ENCODE measurements at regions not wholly inside any gene's neighbourhood (a gene's known extent, or its start where the extent isn't known, plus 50 kb on each side); places are given as distances from the start of the nearest gene placed in this dataset.

- POLR2A ChIA-PET, result interaction anchor here (0.7 kb wide), 1 partner anchor 15 kb away, joined by 5 read pairs; no protein-coding TSS in a partner anchor
- H3K9me1 ChIP-seq (replicated peaks; ENCODE audit: control insufficient read depth, extremely low read depth, insufficient read depth, low read length), result no peaks in the 10 kb centered on the region
- H3K4me1 ChIP-seq (ENCODE audit: control insufficient read depth, extremely low read depth, insufficient read depth, low read length), result peaks cover 12% of the 10 kb centered on the region
- no peaks in the 10 kb centered on the region for H3K27me3 ChIP-seq (ENCODE audit: control insufficient read depth in 2 of 2, insufficient read depth in 2 of 2, low read length in 2 of 2)
- dilution Hi-C loops (cut with MboI; ENCODE audit: extremely low pct_ligation_motif_present, low sequenced_read_pairs), result no loop called here
- H3K9me3 ChIP-seq (replicated peaks; ENCODE audit: control insufficient read depth, insufficient read depth, low read length), result no peaks in the 10 kb centered on the region
- no TSS peak for BruUV-seq (replicated peaks)
- no peak for TF ChIP-seq MYC (IDR thresholded peaks at IDR 0.05; ENCODE audit: low read depth, low read length)
- TF ChIP-seq MAX (IDR thresholded peaks at IDR 0.05; ENCODE audit: insufficient read depth, insufficient read length), result no peak
- no peak for TF ChIP-seq POLR2A (IDR thresholded peaks at IDR 0.05; ENCODE audit: low read depth, low read length)
- no peak for TF ChIP-seq FOS (IDR thresholded peaks at IDR 0.05; ENCODE audit: borderline replicate concordance, insufficient read depth, low read length)
- TF ChIP-seq, protein P1, sequence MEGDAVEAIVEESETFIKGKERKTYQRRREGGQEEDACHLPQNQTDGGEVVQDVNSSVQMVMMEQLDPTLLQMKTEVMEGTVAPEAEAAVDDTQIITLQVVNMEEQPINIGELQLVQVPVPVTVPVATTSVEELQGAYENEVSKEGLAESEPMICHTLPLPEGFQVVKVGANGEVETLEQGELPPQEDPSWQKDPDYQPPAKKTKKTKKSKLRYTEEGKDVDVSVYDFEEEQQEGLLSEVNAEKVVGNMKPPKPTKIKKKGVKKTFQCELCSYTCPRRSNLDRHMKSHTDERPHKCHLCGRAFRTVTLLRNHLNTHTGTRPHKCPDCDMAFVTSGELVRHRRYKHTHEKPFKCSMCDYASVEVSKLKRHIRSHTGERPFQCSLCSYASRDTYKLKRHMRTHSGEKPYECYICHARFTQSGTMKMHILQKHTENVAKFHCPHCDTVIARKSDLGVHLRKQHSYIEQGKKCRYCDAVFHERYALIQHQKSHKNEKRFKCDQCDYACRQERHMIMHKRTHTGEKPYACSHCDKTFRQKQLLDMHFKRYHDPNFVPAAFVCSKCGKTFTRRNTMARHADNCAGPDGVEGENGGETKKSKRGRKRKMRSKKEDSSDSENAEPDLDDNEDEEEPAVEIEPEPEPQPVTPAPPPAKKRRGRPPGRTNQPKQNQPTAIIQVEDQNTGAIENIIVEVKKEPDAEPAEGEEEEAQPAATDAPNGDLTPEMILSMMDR (IDR thresholded peaks at IDR 0.05; ENCODE audit: extremely low read depth in 1 of 2, insufficient read depth in 1 of 2, low read depth in 1 of 2, low read length in 2 of 2), result no peak
- H3K79me2 ChIP-seq (ENCODE audit: control insufficient read depth, insufficient read depth, low read length), result no peaks in the 10 kb centered on the region
- no peaks in the 10 kb centered on the region for H3K36me3 ChIP-seq (ENCODE audit: control insufficient read depth in 2 of 2, extremely low read depth in 1 of 2, insufficient read depth in 2 of 2, low read length in 2 of 2)
- H2AFZ ChIP-seq (ENCODE audit: low read depth, low read length), result no peak overlapping the region
- H3K4me3 ChIP-seq (replicated peaks in 1 of 3; ENCODE audit: insufficient read depth in 1 of 3, low read depth in 1 of 3, low read length in 3 of 3), result no peak overlapping the region
- FAIRE-seq (no peak), DNase-seq (ENCODE audit: low read depth, low spot score) (no peak)
- H3K27ac ChIP-seq (ENCODE audit: insufficient read depth, low read depth, low read length), result no peak overlapping the region
- intact Hi-C loops (cut with micrococcal nuclease), result no loop called here
- CTCF ChIA-PET, result interaction anchor here (2.7 kb wide), 1 partner anchor 12 kb away, joined by 7 read pairs; no protein-coding TSS in a partner anchor
- no peaks in the 10 kb centered on the region for H4K20me1 ChIP-seq (replicated peaks; ENCODE audit: control insufficient read depth, extremely low read depth, insufficient read depth, low read length)
- H3K9ac ChIP-seq (replicated peaks; ENCODE audit: extremely low read depth, insufficient read depth, low read length), result no peak overlapping the region
- no peak overlapping the region for H3K4me2 ChIP-seq (ENCODE audit: insufficient read depth, low read length)
Measured at GRCh38 chr1:193562121-193562520, 375.7 kb upstream of the B3GALT2 start.

- no TSS peak for BruUV-seq (replicated peaks)
- peak overlapping the region; percentile 22 for H3K27ac ChIP-seq (ENCODE audit: insufficient read depth, low read depth, low read length)
Measured at GRCh38 chr1:193558491-193559028, 372.1 kb upstream of the B3GALT2 start.

More at GRCh38 chr1:193558491-193559028, 372.1 kb upstream of the B3GALT2 start:
- dilution Hi-C loops (cut with MboI; ENCODE audit: extremely low pct_ligation_motif_present, low sequenced_read_pairs), result no loop called here
- no peak for TF ChIP-seq MYC (IDR thresholded peaks at IDR 0.05; ENCODE audit: low read depth, low read length)
- peak; percentile 58 for TF ChIP-seq POLR2AphosphoS5 (IDR thresholded peaks at IDR 0.05; ENCODE audit: insufficient read depth, low read depth, low read length)
- peak; percentile 94 for TF ChIP-seq FOS (IDR thresholded peaks at IDR 0.05; ENCODE audit: borderline replicate concordance, insufficient read depth, low read length)
- TF ChIP-seq MAX (IDR thresholded peaks at IDR 0.05; ENCODE audit: insufficient read depth, insufficient read length), result no peak
- no peak for TF ChIP-seq EZH2 (IDR thresholded peaks at IDR 0.05; ENCODE audit: borderline replicate concordance, low read depth, low read length, severe bottlenecking)
- no peak for TF ChIP-seq POLR2A (IDR thresholded peaks at IDR 0.05; ENCODE audit: low read depth, low read length)
- peak; percentile 70 for TF ChIP-seq GATA2 (IDR thresholded peaks at IDR 0.05; ENCODE audit: insufficient read depth, insufficient read length, low read depth, low read length)
- peak; percentile 95 for TF ChIP-seq JUN (IDR thresholded peaks at IDR 0.05; ENCODE audit: borderline replicate concordance, insufficient read depth, insufficient read length, low read depth)
- peak; percentile 92 for FAIRE-seq
- H3K4me1 ChIP-seq (ENCODE audit: control insufficient read depth, extremely low read depth, insufficient read depth, low read length), result peaks cover 12% of the 10 kb centered on the region
- POLR2A ChIA-PET, result interaction anchor here (0.5 kb wide), 1 partner anchor 441 kb away, joined by 3 read pairs; no protein-coding TSS in a partner anchor
- H3K9me1 ChIP-seq (replicated peaks; ENCODE audit: control insufficient read depth, extremely low read depth, insufficient read depth, low read length), result no peaks in the 10 kb centered on the region
- no peak overlapping the region for H3K4me3 ChIP-seq (replicated peaks in 1 of 3; ENCODE audit: insufficient read depth in 1 of 3, low read depth in 1 of 3, low read length in 3 of 3)
- peak overlapping the region; percentile 25 for H3K4me2 ChIP-seq (ENCODE audit: insufficient read depth, low read length)
- intact Hi-C loops (cut with micrococcal nuclease), result no loop called here
- H4K20me1 ChIP-seq (replicated peaks; ENCODE audit: control insufficient read depth, extremely low read depth, insufficient read depth, low read length), result no peaks in the 10 kb centered on the region
- H3K9ac ChIP-seq (replicated peaks; ENCODE audit: extremely low read depth, insufficient read depth, low read length), result no peak overlapping the region
- peak overlapping the region; percentile 17 for H2AFZ ChIP-seq (ENCODE audit: low read depth, low read length)
- DNase-seq (ENCODE audit: low read depth, low spot score), result peak; percentile 92
- no peaks in the 10 kb centered on the region for H3K27me3 ChIP-seq (ENCODE audit: control insufficient read depth in 2 of 2, insufficient read depth in 2 of 2, low read length in 2 of 2)
- H3K9me3 ChIP-seq (replicated peaks; ENCODE audit: control insufficient read depth, insufficient read depth, low read length), result no peaks in the 10 kb centered on the region
- CTCF ChIA-PET, result interaction anchor here (0.9 to 1.0 kb wide), 4 partner anchors 10 to 33 kb away, joined by 3 to 5 read pairs (median 3); no protein-coding TSS in a partner anchor
- H3K79me2 ChIP-seq (ENCODE audit: control insufficient read depth, insufficient read depth, low read length), result no peaks in the 10 kb centered on the region
- no peaks in the 10 kb centered on the region for H3K36me3 ChIP-seq (ENCODE audit: control insufficient read depth in 2 of 2, extremely low read depth in 1 of 2, insufficient read depth in 2 of 2, low read length in 2 of 2)
